ENCODE measurements at regions not wholly inside any gene's neighbourhood (a gene's known extent, or its start where the extent isn't known, plus 50 kb on each side); places are given as distances from the start of the nearest gene placed in this dataset.

DNA sequence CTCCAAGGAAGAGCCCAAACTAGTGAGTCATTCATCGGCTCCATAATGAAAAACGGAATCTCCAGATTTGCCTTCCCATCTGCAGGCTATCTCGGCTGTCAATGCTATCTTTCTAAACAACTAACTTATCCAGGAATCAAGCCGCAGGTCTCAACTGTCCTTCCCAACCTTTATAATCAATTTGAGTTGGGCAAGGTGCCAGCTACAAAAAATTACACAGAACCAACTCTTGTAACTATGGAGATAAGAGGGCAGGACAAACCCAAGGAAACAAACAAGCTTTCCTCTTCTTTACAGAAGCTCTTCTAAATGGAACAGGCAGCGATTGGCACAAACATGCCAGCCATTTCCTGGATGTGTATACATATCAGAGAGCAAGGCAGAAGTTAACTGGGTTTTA lies 61.2 kb upstream of the RAI2 start:
- H3K27ac ChIP-seq (ENCODE audit: low read length): no peak overlapping the region
- no peak overlapping the region for H3K4me3 ChIP-seq (ENCODE audit: low read length)
- H3K9me2 ChIP-seq (ENCODE audit: insufficient read depth, low read length): no peaks in the 10 kb centered on the region
- H3K79me2 ChIP-seq (replicated peaks; ENCODE audit: insufficient read depth, low read length): no peaks in the 10 kb centered on the region
- TF ChIP-seq, protein P1, sequence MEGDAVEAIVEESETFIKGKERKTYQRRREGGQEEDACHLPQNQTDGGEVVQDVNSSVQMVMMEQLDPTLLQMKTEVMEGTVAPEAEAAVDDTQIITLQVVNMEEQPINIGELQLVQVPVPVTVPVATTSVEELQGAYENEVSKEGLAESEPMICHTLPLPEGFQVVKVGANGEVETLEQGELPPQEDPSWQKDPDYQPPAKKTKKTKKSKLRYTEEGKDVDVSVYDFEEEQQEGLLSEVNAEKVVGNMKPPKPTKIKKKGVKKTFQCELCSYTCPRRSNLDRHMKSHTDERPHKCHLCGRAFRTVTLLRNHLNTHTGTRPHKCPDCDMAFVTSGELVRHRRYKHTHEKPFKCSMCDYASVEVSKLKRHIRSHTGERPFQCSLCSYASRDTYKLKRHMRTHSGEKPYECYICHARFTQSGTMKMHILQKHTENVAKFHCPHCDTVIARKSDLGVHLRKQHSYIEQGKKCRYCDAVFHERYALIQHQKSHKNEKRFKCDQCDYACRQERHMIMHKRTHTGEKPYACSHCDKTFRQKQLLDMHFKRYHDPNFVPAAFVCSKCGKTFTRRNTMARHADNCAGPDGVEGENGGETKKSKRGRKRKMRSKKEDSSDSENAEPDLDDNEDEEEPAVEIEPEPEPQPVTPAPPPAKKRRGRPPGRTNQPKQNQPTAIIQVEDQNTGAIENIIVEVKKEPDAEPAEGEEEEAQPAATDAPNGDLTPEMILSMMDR (IDR thresholded peaks at IDR 0.05; ENCODE audit: poor library complexity, severe bottlenecking): no peak
- TF ChIP-seq EP300 (conservative IDR thresholded peaks at IDR 0.05; ENCODE audit: poor library complexity, severe bottlenecking): no peak
- H2AFZ ChIP-seq (ENCODE audit: low read depth, low read length): no peak overlapping the region
- H3F3A ChIP-seq (ENCODE audit: insufficient read depth, low read length, poor library complexity, severe bottlenecking): no peaks in the 10 kb centered on the region
- no peaks in the 10 kb centered on the region for H3K9me3 ChIP-seq (ENCODE audit: low read length)
- H4K20me1 ChIP-seq (ENCODE audit: insufficient read depth): no peaks in the 10 kb centered on the region
- H3K36me3 ChIP-seq (ENCODE audit: insufficient read depth, low read length): no peaks in the 10 kb centered on the region
- H3K27me3 ChIP-seq (ENCODE audit: insufficient read depth, low read depth, low read length): no peaks in the 10 kb centered on the region
- no peak overlapping the region for H3K9ac ChIP-seq (ENCODE audit: low read length)
- no peak overlapping the region for H3K4me2 ChIP-seq (ENCODE audit: low read length)

DNA sequence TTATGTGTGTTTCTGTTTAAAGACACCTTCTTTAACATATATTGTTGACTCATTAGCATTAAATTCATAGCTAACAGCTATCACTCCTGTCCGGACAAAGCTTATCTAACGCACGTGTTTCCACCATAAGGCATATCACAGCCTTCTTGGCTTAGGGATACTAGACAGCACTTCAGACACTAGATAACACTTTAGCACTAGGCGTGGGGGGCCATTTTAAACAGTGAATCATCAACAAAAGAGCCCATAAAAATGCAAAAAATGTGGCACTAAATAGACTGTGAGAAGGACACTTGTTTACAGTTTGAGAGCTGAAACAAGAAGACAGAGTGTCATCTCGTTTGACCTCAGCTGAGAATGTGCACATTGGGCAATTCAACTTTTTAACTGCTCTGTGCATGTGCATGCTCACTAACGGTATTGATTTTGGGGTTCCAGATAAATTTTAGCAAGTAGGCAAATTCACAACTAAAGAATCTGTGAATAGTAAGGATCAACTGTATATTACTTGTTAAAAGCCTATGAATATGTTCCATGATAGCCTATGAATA lies 58.9 kb upstream of the RAI2 start:
- TF ChIP-seq RAD21 (conservative IDR thresholded peaks at IDR 0.05) (no peak), MXI1 (conservative IDR thresholded peaks at IDR 0.05; ENCODE audit: poor library complexity, severe bottlenecking) (no peak), SMC3 (conservative IDR thresholded peaks at IDR 0.05; ENCODE audit: poor library complexity) (no peak), POLR2AphosphoS5 (IDR thresholded peaks at IDR 0.05) (no peak), EP300 (conservative IDR thresholded peaks at IDR 0.05; ENCODE audit: poor library complexity, severe bottlenecking) (no peak), EZH2 (IDR thresholded peaks at IDR 0.05; ENCODE audit: borderline replicate concordance, insufficient read depth, low read length, poor library complexity, severe bottlenecking) (no peak)
- TF ChIP-seq, protein P2, sequence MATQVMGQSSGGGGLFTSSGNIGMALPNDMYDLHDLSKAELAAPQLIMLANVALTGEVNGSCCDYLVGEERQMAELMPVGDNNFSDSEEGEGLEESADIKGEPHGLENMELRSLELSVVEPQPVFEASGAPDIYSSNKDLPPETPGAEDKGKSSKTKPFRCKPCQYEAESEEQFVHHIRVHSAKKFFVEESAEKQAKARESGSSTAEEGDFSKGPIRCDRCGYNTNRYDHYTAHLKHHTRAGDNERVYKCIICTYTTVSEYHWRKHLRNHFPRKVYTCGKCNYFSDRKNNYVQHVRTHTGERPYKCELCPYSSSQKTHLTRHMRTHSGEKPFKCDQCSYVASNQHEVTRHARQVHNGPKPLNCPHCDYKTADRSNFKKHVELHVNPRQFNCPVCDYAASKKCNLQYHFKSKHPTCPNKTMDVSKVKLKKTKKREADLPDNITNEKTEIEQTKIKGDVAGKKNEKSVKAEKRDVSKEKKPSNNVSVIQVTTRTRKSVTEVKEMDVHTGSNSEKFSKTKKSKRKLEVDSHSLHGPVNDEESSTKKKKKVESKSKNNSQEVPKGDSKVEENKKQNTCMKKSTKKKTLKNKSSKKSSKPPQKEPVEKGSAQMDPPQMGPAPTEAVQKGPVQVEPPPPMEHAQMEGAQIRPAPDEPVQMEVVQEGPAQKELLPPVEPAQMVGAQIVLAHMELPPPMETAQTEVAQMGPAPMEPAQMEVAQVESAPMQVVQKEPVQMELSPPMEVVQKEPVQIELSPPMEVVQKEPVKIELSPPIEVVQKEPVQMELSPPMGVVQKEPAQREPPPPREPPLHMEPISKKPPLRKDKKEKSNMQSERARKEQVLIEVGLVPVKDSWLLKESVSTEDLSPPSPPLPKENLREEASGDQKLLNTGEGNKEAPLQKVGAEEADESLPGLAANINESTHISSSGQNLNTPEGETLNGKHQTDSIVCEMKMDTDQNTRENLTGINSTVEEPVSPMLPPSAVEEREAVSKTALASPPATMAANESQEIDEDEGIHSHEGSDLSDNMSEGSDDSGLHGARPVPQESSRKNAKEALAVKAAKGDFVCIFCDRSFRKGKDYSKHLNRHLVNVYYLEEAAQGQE (IDR thresholded peaks at IDR 0.05; ENCODE audit: borderline replicate concordance): no peak
- TF ChIP-seq, protein P1 (IDR thresholded peaks at IDR 0.05; ENCODE audit: poor library complexity, severe bottlenecking): no peak
- Histone ChIP-seq H3K36me3 (ENCODE audit: insufficient read depth, low read length) (no peaks in the 10 kb centered on the region), H3K9me3 (ENCODE audit: low read length) (no peaks in the 10 kb centered on the region), H3K27me3 (ENCODE audit: insufficient read depth, low read depth, low read length) (no peaks in the 10 kb centered on the region), H4K20me1 (ENCODE audit: insufficient read depth) (no peaks in the 10 kb centered on the region), H3K9me2 (ENCODE audit: insufficient read depth, low read length) (no peaks in the 10 kb centered on the region), H3K79me2 (replicated peaks; ENCODE audit: insufficient read depth, low read length) (no peaks in the 10 kb centered on the region), H2AFZ (ENCODE audit: low read depth, low read length) (no peak overlapping the region), H3F3A (ENCODE audit: insufficient read depth, low read length, poor library complexity, severe bottlenecking) (no peaks in the 10 kb centered on the region), H3K4me3 (ENCODE audit: low read length) (no peak overlapping the region), H3K9ac (ENCODE audit: low read length) (no peak overlapping the region), H3K27ac (ENCODE audit: low read length) (no peak overlapping the region), H3K4me2 (ENCODE audit: low read length) (no peak overlapping the region)
